ENCODE measurements at regions not wholly inside any gene's neighbourhood (a gene's known extent, or its start where the extent isn't known, plus 50 kb on each side); places are given as distances from the start of the nearest gene placed in this dataset.

DNA sequence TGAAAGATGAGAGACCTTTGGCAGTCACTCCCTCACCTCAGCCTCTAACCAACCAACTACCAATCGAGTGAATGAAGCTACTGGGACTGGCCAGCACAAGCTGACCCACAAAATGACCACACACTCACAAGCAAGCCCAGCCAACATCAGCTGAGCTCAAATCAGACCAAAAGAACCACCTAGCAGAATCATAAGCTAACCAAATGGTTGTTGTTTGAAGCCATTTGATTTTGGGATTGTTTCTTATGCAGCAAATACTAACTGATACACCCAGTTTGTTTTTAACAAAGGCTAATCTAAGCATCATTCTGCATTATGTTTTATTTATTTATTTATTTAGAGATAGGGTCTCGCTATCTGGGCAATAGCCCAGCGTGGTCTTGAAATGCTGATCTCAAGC is 310.4 kb downstream of the SETD4 start:
- Histone ChIP-seq H3K4me1 (ENCODE audit: insufficient read depth, low read length) (no peaks in the 10 kb centered on the region), H3K23ac (ENCODE audit: insufficient read length, low read depth, low read length) (no peak overlapping the region), H3K79me1 (ENCODE audit: insufficient read depth, low read depth, low read length, poor library complexity, severe bottlenecking) (no peaks in the 10 kb centered on the region), H3K4me2 (ENCODE audit: insufficient read depth, insufficient read length, low read length) (no peak overlapping the region), H2BK15ac (ENCODE audit: low read depth, low read length) (no peak overlapping the region), H2BK5ac (ENCODE audit: insufficient read length, low read length) (no peak overlapping the region), H4K8ac (replicated peaks; ENCODE audit: insufficient read length, low read depth, low read length) (no peak overlapping the region), H3K79me2 (ENCODE audit: insufficient read depth, low read length) (no peaks in the 10 kb centered on the region), H3K9me3 (ENCODE audit: control insufficient read depth, low read depth, low read length) (no peaks in the 10 kb centered on the region), H2AK5ac (ENCODE audit: insufficient read length, low read length) (no peak overlapping the region), H2BK120ac (ENCODE audit: low read depth, low read length, poor library complexity, severe bottlenecking) (no peak overlapping the region), H2BK12ac (ENCODE audit: insufficient read length, low read depth, low read length) (no peak overlapping the region), H3K18ac (ENCODE audit: insufficient read length, low read depth, low read length) (no peak overlapping the region), H3K9ac (ENCODE audit: extremely low read depth, insufficient read length, low read length) (no peak overlapping the region), H2AFZ (ENCODE audit: low read length) (no peak overlapping the region), H4K20me1 (ENCODE audit: control insufficient read depth, insufficient read depth, insufficient read length) (no peaks in the 10 kb centered on the region), H3K27me3 (ENCODE audit: insufficient read depth, low read length) (no peaks in the 10 kb centered on the region), H3K56ac (ENCODE audit: insufficient read length, low read depth, low read length) (no peak overlapping the region), H3K23me2 (ENCODE audit: insufficient read length, low read depth, low read length, poor library complexity, severe bottlenecking) (no peaks in the 10 kb centered on the region), H2BK20ac (ENCODE audit: low read depth, low read length, poor library complexity, severe bottlenecking) (no peak overlapping the region), H4K91ac (ENCODE audit: insufficient read length, low read depth, low read length) (no peak overlapping the region), H3K27ac (ENCODE audit: insufficient read length, low read depth, low read length) (no peak overlapping the region), H3K14ac (ENCODE audit: insufficient read depth, low read length) (no peak overlapping the region), H4K5ac (ENCODE audit: insufficient read length, low read depth, low read length) (no peak overlapping the region), H3T11ph (ENCODE audit: low read length) (no peak overlapping the region), H3K4ac (ENCODE audit: low read depth, low read length) (no peak overlapping the region)
- H3K36me3 Mint-ChIP-seq (ENCODE audit: insufficient read depth in 1 of 3, low read depth in 3 of 3), result peaks cover 0 to 7% (median 2%) of the 10 kb centered on the region in 3 experiments; a peak in 4 of 7 replicates
- TF ChIP-seq, protein P1, sequence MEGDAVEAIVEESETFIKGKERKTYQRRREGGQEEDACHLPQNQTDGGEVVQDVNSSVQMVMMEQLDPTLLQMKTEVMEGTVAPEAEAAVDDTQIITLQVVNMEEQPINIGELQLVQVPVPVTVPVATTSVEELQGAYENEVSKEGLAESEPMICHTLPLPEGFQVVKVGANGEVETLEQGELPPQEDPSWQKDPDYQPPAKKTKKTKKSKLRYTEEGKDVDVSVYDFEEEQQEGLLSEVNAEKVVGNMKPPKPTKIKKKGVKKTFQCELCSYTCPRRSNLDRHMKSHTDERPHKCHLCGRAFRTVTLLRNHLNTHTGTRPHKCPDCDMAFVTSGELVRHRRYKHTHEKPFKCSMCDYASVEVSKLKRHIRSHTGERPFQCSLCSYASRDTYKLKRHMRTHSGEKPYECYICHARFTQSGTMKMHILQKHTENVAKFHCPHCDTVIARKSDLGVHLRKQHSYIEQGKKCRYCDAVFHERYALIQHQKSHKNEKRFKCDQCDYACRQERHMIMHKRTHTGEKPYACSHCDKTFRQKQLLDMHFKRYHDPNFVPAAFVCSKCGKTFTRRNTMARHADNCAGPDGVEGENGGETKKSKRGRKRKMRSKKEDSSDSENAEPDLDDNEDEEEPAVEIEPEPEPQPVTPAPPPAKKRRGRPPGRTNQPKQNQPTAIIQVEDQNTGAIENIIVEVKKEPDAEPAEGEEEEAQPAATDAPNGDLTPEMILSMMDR (conservative IDR thresholded peaks at IDR 0.05), result no peak
- H3K27ac Mint-ChIP-seq, result peak overlapping the region in 1 of 3 experiments; percentile 38; a peak in 1 of 7 replicates
- peaks cover 7 to 9% of the 10 kb centered on the region in 2 experiments; a peak in 4 of 5 replicates for H3K9me3 Mint-ChIP-seq
- peaks cover 8 to 12% of the 10 kb centered on the region in 2 experiments for H3K4me1 Mint-ChIP-seq
- H3K4me3 Mint-ChIP-seq, result no peak overlapping the region
- DNase-seq, result no peak
- WGBS (ENCODE audit: extremely low coverage, insufficient read length, low lambda C conversion rate), result no CpG with 5 or more reads among the region's 3 CpGs
- H3K27me3 Mint-ChIP-seq (ENCODE audit: low read depth), result peaks cover 2% of the 10 kb centered on the region; the same call in 1 of the 2 replicates

All from H9 (cell line).